B cell (primary cell): ENCODE measurements at regions not wholly inside any gene's neighbourhood (a gene's known extent, or its start where the extent isn't known, plus 50 kb on each side); places are given as distances from the start of the nearest gene placed in this dataset.

ENCODE experiments used
- CTCF ChIP-seq: fragments of 200-600 bp; IDR thresholded peaks from one replicate; pipeline ENCODE4 v1.8.0; 2022; ENCODE audit warnings: antibody characterized with exemption, mild to moderate bottlenecking
- EZH2 ChIP-seq: IDR thresholded peaks from 2 replicates; pipeline ENCODE4 v1.6.1; 2012; ENCODE audit warnings: borderline replicate concordance, low read depth, mild to moderate bottlenecking, moderate library complexity, low read length; ENCODE audit not compliant: insufficient read depth, poor library complexity, severe bottlenecking

GRCh38 chr7:10824154-10824553, 149.5 kb upstream of the PHF14 start:
- TF ChIP-seq CTCF (no peak), EZH2 (no peak)
